Activated CD4-positive, alpha-beta T cell treated with anti-CD3 and anti-CD28 coated beads, Interleukin-2, amount 50 U/mL, for 24 hours (primary cell): ENCODE measurements at regions not wholly inside any gene's neighbourhood (a gene's known extent, or its start where the extent isn't known, plus 50 kb on each side); places are given as distances from the start of the nearest gene placed in this dataset.

Experiments used
- DNase-seq, 2 donors: peaks; one replicate each; pipeline ENCODE4 v3.0.0-alpha.2; 2020; ENCODE audit warnings: low read depth in 1 of 2, low spot score in 1 of 2

DNA sequence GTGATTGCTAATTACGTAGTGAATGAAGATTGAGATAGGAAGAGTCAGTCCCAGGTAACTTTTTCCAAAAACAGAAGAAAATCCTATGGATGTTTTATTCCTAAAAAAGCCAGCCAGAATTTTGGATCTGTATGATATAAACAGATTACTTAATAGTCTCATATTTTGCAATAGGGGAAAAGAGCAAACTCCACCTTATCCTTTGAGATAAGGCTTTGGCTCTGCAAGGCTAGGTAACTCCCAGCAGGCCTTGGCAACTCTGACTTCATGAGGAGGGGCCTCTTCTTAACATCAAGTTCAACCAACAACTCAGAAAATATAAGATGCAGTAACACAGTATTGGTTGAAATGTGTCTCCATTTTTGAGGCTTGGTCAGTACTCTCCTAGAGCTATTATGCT is 98.7 kb upstream of the SLC4A4 start:
- no peak for DNase-seq

DNA sequence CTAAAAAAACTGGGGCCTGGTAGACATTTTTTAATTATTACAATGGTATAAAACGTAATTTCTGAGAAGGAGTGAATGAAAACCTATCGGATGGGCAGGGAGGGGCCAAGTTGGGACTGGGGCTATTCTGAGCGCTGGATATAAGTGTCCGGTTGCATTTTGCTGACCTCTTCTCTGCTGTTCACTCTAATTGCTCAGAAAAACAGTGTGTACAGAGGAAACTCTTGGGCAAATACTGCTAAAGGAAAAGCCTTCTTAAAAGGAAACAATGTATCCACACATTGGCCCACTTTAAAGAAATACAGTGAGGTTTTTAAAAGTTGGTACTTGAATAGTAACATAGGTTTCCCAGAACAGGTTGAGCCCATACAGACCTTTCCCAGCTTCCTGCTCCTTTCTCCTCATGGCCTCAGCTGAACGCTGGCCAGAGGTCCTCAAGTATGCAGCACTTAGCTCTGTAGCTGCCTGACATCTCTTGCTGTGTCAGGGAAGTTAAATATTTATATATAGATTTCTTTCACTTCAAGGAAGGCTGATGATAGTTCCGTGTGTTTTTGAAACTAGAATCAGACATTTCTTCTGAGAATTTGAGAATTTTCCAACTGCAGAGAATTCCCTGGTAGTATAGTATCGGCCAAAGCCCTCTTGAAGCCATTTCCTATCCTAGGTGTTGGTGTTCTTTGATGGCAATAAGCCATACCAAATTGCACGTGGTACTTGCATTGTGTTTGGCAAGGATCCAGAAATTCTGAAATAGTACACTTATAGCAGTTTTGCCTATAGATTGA is 97.1 kb upstream of the SLC4A4 start:
- DNase-seq = no peak

DNA sequence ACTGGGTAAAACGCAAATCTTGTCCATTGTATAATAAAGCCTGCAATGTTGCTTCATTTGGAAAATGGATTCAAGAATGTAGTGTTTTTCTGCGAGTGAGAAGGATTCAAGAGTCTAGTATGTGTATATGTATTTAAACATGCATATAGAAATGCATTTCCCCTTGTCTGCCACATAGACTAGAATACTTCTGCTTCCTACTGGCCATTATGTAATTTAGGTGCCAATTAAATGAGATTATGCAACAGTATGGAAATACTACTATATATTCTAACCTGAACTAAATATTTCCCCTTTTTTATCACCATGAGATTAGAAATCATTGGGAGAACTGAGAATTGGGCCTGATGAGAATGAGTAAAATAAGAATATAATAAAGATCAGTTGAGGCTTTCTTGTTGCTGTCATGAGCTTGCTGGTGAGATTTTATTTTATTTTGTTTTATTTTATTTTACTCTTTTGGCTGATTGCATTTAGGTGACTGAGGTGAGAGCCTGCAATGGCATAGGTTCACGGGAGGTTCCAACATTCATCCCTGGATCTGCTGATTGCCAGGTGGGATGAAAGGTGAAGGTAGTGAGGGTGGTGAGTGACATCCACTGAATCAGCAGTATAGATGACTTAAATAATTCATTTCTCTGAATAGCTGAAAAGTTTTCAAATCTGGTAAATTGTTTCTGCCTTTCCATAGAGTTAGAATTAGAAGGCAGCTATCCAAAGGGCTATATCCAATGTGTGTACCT is 95.6 kb upstream of the SLC4A4 start:
- no peak for DNase-seq

DNA sequence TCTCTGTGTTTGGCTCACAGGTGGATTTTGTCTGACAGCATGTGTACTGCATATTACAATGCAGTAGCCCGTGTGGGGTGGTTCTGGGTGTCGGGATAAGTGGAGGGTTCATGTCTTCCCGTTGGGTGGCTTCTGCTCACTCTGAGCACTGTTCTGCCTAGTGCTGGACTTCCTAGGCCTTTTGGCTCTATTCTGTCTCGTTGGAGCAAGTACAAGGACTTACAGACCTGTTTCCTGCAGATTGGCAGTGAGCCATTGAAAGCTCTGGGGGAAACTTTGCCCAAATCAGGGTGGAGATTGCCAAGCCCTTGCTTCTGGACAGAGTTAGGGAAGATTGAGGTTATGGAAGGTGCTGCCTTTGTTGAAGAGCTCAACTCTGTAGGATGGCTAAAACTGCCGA is 91.1 kb upstream of the SLC4A4 start:
- no peak for DNase-seq

- DNase-seq = no peak
These were observed 87.6 kb upstream of the SLC4A4 start for GRCh38 chr4:71251261-71251660.

- no peak for DNase-seq
These were observed 85.3 kb upstream of the SLC4A4 start for GRCh38 chr4:71253545-71253944.

DNA sequence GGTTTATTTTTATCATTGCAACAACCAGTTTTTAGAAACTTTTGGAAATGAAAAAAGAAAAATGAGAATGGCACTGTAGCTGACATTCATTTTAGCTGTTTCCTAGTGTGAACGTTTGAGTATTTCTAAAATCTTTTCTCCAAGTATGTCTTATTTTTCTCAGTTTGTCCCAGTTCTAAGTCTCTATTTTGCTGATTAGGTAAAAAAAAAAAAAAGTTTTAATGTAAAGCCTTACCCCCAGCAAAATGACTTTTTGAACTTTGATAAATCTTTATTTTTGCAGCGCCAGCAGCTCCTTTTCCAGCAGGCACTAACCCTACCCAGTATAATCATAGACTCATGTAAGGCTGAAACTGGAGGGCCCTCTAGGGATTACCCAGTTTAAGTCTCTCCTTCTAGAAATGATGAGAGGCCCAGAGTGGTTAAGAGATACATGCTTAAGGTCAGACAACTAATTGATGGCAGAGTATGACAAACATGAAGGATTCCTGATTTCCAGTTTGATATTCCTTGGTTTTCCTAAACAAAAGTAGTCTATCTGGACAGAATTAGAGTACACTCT is 84.3 kb upstream of the SLC4A4 start:
- no peak for DNase-seq

- no peak for DNase-seq
These were observed 82.8 kb upstream of the SLC4A4 start for GRCh38 chr4:71255976-71256375.

GRCh38 chr4:71257761-71258160 is 81.1 kb upstream of the SLC4A4 start:
- DNase-seq = no peak

GRCh38 chr4:71258323-71258722 is 80.5 kb upstream of the SLC4A4 start:
- no peak for DNase-seq

DNA sequence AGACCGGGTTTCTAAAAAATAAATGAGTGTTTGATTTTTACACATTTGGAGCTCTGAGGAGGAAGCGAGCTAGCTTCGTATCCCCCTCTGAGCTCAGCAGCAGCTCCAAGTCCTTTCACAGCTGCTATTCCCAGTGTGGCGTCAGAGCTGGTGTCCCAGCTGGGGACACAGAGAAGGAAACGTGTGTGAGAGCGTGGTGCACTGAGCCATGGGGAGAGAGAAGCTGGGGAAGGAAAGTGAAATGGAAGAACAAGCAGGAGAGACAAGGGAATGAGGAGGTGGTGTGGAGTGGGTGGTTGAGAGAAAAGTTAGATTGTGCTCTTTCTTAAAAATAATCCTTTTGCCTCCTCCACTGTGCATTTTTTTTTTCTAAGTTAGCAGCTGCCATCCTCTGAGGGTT is 79.5 kb upstream of the SLC4A4 start:
- DNase-seq = no peak

- DNase-seq = no peak
These were observed 78.9 kb upstream of the SLC4A4 start for GRCh38 chr4:71259911-71260331.

DNA sequence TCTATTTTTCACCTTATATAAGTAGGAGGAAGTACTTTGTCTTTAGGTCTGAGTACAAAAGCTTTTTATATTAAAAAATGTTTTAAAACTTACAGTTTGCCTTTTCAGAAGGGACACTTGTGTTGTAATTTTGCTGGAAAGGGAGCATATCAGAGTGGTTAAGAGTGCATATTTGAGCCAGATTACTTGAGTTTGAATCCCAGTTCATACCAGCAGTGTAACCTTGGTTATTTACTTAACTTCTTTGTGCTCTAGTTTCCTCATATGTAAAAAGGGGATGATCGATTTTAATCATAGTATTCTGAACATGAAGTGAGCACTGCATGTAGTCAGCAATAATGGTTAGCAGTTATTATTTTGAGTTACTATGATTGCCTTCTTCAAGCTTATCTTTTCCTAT is 78.3 kb upstream of the SLC4A4 start:
- no peak for DNase-seq

DNA sequence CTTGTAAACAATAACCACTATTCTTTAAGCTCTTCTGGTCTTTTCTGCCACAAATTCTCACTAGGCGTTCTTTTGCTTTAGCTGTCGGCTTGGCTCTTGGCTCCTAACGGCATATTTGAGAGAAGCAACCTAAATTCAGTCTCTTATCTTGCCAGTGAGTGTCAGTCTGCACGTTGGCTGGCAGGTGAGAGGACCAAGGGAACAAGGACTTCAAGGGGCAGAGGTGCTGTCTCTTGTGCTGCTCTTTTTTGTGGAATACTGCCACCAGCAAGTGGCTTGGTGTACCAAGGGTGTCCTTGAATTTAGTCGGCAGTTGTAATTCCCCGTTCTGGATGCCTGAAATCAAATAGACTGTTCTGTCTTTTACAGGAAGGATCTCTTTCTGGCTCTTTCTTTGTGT is 77.8 kb upstream of the SLC4A4 start:
- DNase-seq = no peak

- DNase-seq = no peak
These were observed 77.1 kb upstream of the SLC4A4 start for GRCh38 chr4:71261633-71262121.

DNA sequence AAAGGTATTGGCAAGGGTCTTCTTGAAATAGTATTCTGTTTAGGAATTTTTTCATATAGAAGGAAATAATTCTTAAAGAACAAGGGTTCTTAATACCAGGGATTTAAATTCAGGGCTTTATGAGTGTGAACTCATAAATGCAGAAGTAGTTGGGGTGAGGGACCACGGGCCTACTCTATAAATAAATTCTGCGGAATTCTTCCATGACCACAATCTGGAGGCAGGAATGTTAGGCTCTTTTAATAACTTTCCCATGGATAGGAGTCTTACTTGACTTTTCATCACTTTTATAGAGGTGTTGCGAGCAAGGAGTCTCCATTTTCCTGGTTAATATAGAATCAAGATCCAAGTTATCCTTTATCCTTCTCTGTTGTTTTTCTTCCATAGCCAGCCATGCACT is 76.7 kb upstream of the SLC4A4 start:
- DNase-seq = no peak

- no peak for DNase-seq
These were observed 72.6 kb upstream of the SLC4A4 start for GRCh38 chr4:71266090-71266794.

DNA sequence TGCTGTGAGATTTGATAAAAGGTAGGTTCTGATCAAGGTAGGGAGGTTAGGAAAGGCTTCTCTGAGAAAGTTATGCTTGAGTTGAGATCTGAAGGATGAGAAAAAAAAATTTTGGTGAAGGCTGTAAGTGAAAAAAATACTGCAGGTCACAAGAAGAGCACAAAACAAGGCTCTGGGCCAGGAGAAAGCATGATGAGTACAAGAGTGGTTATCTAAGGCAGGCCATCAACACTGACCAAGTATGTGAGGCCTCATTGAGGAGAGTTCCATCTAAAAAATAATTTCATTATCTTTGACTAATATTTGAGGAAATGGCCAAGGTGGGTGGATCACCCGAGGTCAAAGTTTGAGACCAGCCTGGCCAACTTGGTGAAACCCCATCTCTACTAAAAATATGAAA is 71.6 kb upstream of the SLC4A4 start:
- no peak for DNase-seq

DNA sequence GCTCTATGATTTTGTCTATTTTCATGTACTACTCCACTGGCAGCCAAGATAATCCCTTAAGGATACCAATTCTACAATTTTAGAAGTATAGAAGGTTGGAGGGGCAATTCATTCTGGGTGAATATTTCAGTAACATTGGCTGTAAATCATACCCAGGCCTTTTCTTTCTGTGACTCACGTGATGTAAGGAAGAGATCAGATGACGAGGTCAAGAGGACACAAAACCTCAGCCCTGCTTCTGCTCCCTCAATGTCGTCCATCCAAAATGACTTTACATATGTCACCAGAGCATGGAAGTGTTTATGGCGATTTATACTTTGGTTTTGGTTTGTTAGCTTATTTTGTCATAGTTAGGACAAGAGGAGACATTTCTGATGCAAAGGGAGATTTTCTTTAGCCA is 70.7 kb upstream of the SLC4A4 start:
- no peak for DNase-seq

DNA sequence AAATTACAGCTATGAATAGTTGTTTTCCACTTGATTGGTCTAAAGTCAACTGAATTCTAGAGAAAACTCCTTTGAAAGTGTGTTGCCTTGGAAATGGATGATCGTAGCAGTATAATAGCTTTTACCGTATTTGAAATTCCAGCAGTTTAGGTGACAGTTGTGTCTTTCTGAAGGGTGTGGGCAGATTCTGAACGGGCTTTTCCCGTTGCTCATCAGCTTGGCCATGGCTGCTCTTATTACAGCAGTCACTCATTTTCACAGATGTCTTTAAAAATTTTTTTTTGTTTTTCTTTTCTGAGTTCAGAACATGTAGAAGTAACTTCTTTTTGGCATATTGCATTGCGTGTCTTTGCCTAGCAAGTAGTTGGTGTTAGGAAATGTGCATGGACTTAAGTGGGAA is 69.6 kb upstream of the SLC4A4 start:
- no peak for DNase-seq

- DNase-seq = no peak
These were observed 67.9 kb upstream of the SLC4A4 start for GRCh38 chr4:71270901-71271300.

DNA sequence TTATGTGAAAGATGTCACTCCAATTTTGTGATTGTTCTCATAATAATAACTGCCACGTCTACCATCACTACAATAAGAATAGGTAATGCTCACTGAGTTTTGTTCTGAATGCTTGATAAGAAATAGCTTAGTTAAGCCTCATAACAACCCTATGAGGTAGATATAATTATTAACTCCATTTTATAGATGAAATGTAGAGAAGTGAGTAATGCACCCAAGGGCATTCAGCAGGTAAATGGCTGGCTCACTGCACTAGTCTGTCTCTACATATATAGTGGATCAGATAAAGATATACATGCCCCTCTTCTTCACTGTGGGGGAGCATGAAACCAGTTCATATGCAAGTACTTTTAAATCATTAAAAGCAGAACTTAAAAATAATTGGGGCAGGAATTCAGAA is 65.8 kb upstream of the SLC4A4 start:
- DNase-seq = no peak
